LNCAP (cell line): ENCODE measurements at regions not wholly inside any gene's neighbourhood (a gene's known extent, or its start where the extent isn't known, plus 50 kb on each side); places are given as distances from the start of the nearest gene placed in this dataset.

ENCODE experiments used
- CTCF ChIP-seq: fragments of 450-650 bp; IDR thresholded peaks from 2 replicates; pipeline ENCODE4 v1.5.1; 2017; ENCODE audit warnings: mild to moderate bottlenecking

DNA sequence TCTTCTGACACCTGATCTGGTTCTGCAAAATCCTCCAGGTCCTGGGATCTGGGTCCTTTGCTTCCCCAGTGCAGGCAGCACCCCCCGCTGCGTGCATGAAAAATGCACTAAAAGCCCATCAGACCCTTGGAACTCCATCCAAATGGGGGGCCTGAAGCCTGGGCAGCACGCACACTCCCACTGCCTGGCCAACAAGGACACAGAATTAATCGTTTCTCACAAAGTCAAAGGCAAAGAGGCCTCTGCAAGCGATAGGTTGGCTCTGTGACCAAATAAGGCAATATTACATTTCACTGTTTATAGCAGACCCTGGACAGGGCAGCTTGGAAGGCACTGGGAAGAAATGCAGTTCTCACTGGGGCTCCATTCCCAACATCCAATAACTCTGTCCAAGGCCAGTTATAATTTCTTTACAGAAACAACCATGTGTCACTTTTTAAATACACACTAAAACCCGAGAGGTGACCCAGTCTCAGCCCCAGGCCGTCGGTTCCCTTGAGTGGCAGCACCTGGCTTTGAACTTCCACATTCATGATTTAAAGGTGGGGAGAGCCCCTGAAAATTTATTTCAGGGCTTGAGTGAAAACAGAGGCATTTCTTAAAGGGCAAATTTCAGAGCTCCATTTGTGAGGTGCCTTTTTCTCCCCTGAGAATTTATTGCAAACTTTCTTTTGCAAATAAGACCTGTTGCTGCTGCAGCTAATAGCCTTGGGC is 114.4 kb upstream of the ANO1 start:
- no peak for TF ChIP-seq CTCF

- TF ChIP-seq CTCF = no peak
Observed at GRCh38 chr11:69964247-69964643, 113.9 kb upstream of the ANO1 start.

DNA sequence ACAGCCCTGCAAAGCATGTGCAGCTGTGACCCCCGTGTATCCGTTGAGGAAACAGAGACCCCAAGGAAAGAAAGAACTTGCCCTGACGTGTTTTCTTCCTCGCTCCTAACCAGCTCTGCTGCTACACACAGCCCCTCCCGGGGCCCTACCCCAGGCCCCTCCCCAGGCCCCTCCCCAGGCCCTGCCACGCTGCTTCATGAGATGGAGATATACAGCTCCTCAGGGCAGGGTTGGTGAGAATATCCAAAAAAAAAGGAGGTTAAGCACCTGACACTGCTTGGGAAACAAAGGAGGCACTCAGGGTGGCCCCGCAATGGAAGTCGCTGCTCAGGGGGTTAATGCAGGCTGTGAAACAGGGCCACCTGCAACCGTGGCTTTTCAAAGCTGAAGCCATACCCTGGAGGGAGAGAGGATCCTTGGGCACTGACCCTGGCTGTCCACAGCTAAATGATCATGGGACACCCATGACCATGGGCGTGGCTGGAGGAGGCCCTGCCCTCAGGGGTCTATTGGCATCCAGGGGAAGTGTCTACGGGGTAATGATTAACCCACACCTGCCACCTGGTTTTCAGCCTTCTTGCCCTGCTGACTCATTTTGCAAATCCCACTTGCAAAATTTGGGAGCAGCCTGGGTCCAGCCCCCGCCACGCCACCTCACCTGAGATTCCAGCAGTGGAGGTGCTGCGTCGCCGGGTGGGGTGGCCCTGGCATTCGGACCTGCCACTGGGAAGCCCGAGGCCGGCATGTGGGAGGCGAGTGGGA is 112.1 kb upstream of the ANO1 start:
- no peak for TF ChIP-seq CTCF

DNA sequence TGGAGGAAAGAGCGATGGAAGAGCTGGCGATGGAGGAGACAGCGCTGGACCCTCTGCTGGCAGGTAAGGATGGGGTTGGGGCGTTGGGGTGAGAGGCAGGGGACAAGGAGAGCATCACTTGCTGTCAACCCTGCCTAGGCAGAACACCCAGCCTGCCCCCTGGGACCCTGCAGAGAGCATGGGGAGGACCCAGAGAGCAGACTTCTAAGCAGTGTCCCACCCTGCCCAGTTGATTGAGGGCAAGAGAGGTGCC is 111.6 kb upstream of the ANO1 start:
- no peak for TF ChIP-seq CTCF

GRCh38 chr11:69966910-69967483 is 111.1 kb upstream of the ANO1 start:
- no peak for TF ChIP-seq CTCF

DNA sequence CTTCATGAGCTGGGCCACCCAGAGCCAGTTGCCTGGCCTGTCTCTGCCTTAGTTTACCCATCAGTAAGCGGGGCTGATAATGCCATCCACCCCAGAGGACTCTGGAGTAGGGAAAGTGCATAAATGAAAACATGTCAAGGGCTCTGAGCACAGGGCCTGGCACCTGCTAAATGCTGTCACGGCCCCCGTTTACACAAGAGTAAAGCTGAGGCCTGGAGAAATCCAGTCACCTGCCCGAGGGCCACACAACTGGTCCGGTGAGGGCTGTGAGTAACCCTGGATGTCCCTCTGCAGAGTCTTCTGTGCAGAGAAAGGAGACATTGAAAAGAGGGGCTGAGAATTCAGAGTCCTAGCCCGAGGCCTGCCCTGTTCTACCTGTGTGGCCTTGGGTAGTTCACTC is 110.6 kb upstream of the ANO1 start:
- TF ChIP-seq CTCF = no peak

- TF ChIP-seq CTCF = no peak
Observed at GRCh38 chr11:69968396-69969347, 109.4 kb upstream of the ANO1 start.
